Ureter (tissue), 1 donor: ENCODE measurements at regions not wholly inside any gene's neighbourhood (a gene's known extent, or its start where the extent isn't known, plus 50 kb on each side); places are given as distances from the start of the nearest gene placed in this dataset.
"Not testable (repeated sequence)": the region's sequence is repeated elsewhere in the genome, so short reads cannot be mapped to it uniquely, and the experiment has no call there.

ENCODE experiments used
- DNase-seq: peaks from one replicate; pipeline ENCODE4 v3.0.0-alpha.2; 2020; ENCODE audit warnings: low spot score
- donor health status: DM: yes; HTN: yes; CAD: no.

- no peak for DNase-seq
Observed at GRCh38 chr2:208935531-208935930, 488.3 kb upstream of the MAP2 start.

DNA sequence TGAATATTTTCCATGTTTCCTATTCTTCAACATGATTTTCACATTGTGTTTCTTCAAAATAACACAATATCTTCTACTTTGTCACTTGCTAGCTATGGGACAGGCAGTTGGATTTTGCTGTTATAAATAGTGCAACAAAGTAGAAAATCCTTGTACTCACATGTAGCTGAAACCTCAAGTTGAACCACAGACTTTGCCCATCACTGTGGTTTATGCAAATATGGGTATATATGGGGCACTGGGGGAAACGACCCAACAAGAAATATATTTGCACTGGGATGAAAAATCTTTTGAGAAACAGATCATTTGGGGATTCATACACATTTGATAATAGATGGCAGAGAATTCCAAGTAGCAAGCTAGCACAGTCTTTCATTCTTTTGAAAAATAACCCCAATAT lies 486.3 kb upstream of the MAP2 start:
- no peak for DNase-seq

GRCh38 chr2:208939852-208940251 lies 484.0 kb upstream of the MAP2 start:
- DNase-seq = no peak

DNA sequence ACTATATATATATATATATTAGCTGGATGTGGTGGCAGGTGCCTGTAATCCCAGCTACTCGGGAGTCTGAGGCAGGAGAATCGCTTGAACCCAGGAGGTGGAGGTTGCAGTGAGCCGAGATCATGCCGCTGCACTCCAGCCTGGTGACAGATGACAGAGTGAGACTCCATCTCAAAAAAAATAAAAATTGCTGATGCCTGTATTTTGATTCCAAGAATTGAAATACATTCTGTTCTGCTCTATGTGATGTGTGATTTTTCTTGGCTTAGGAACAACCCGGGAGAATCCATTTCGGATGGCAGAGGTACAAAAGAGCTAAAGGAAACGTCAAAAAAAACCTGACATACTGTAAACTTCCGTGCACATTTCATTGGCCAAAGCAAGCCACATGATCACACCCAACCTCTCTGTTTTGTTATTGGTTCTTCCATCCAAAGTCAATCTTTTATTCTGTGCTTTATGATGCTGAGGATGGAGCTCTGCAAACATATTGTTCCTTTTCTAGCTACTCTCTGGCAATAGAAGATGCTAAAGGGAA lies 478.1 kb upstream of the MAP2 start:
- DNase-seq = no peak

DNA sequence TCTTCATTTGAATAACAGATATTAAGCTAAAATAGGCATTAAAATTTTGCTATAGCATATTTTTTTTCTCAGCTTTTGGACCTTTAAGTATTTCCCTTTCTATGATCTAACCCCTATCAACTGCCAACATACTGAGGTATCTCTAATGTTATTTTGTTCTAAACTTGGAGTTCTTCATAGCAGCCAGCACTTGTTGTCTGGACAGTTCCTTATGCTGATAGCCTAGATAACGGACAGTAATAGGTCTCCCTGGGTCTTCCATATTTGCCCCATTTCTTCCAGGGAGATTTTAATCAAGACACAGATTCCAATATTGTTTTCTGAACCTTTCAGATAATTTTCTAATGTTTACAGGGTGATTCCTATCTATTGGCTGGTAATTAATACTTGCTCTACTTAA lies 475.8 kb upstream of the MAP2 start:
- DNase-seq = no peak

DNA sequence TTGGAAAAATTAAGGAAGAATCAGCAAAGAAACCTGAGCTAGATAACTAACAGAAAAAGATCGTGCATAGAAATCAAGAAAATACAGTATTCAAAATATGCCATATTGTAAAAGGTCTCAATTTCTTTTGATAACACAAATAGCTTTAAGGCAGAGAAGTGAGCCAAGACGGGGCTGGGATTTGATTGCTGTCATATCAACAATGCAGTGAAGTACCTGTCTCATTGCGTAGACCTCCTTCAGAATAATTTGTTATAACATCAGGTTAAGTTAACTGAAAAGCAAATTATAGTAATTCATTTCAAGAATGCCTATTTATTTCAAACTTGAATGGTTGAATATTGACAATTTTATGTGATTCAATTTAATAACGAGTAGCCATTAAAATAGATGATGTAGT lies 453.8 kb upstream of the MAP2 start:
- no peak for DNase-seq

DNA sequence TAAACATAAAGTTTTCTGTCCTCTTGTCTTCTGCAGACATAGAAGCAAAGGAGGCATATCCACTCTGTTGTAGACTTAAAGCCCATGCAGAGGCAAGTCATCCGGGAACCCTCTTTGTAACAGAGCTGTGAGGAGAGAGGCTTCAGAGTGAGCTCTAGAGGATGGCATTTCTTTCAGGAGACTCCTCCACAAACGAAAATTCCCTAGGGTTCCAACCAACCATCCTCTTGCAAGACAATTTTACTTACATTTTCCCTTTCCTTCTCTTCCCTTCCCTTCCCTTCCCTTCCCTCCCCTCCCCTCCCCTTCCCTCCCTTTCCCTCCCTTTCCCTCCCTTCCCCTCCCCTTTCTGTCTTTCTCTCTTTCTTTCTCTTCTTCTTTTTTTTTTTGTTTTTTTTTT lies 446.3 kb upstream of the MAP2 start:
- DNase-seq = no peak

DNA sequence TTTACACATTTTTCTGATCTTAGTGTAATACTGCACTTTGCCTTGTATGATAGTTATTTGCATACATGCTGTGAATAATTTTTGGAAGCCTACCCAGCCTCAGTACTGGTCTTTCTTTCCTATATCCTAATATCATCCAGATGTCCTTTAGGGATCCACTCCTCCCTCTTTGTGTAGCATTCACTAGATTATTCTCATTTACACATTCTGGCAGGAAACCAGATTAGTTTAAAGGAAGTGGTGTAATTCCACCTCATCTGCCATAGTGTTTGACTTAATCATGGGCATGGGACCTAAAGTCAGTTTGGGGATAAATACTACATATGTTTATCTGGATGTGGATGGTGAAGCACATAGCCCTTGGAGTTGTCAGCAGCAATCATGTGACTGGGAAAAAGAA lies 444.9 kb upstream of the MAP2 start:
- DNase-seq = no peak

DNA sequence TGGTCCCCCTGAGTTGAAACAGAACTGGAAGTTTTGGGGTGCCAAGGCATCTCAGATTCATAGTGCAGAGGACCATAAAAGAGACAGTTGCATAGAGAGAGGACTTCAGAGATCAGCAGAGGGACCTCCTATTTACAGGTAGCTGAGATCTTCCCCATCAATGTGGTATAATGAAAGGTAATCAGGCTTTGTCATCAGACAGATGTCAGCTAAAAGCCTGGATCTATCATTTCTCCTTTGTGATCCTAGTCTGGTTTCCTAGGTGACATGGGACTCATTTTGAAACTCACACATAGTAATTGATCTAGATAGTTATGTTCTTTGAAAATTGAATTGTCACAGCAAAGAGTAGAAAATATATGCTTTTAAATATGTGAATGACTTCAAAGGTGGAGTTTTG lies 443.5 kb upstream of the MAP2 start:
- no peak for DNase-seq

GRCh38 chr2:208982831-208983230 lies 441.0 kb upstream of the MAP2 start:
- DNase-seq = no peak

GRCh38 chr2:208983486-208983885 lies 440.4 kb upstream of the MAP2 start:
- no peak for DNase-seq

GRCh38 chr2:208984376-208985090 lies 439.3 kb upstream of the MAP2 start:
- DNase-seq = peak; percentile 47

- DNase-seq = no peak
Observed at GRCh38 chr2:208985644-208986043, 438.2 kb upstream of the MAP2 start.

GRCh38 chr2:208990716-208991115 lies 433.1 kb upstream of the MAP2 start:
- DNase-seq = no peak

DNA sequence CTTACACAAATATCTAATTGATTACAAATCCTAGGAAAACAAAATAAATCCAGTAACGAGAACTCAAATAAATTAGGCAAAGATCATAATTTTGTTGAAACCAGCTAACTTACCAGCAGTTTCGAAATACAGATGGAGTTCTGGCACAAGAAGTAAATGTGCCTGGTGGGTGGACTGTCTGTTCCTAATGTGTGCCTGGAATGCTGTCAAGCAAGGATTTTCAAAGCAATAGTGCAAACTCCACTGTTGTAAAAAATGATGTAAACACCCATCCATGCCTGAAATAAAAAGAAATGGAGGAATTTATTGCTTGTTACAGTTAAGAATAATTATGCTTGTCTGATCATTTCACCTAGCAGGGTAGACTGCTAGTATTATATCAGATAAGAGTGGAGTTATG lies 423.9 kb upstream of the MAP2 start:
- no peak for DNase-seq

DNA sequence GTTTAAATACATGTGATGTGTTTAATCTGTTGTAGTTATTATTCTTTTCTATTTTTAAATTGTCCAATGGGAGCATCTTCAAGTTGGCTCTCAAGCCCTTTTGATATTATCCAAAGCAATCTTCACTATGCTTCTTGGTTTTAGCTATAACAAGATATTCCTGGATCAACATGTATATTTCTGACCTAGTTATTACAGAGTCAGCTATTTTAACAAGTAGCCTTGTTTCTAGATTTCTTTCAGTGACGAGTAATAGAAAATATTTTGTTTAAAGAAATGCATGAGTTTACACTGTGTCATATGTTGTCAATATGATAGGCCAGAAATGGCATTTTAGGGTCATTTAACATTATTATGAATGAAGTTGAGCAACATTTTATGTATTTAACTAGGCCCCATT lies 421.8 kb upstream of the MAP2 start:
- DNase-seq = no peak

DNA sequence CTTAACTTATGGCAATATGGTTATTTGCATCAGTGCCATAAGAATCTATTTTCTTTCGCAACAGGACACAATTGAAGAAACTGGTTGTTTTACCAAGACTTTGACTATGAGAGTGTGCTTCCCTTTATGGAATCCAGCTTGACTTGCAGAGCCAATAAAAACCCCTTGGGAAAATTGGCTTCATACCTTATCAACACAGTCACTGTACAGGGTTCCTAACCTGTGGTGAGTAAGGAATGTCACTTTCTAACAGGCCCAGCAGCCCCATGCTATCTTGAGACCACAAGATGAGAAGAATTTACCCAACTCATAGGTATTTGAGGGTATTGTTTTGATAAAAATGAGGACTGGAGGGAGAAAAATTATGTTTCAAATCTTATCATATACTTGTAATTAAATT lies 418.5 kb upstream of the MAP2 start:
- DNase-seq = no peak

- no peak for DNase-seq
Observed at GRCh38 chr2:209008636-209009287, 415.1 kb upstream of the MAP2 start.

- not testable (repeated sequence) for DNase-seq
Observed at GRCh38 chr2:209018633-209019032, 405.2 kb upstream of the MAP2 start.

DNA sequence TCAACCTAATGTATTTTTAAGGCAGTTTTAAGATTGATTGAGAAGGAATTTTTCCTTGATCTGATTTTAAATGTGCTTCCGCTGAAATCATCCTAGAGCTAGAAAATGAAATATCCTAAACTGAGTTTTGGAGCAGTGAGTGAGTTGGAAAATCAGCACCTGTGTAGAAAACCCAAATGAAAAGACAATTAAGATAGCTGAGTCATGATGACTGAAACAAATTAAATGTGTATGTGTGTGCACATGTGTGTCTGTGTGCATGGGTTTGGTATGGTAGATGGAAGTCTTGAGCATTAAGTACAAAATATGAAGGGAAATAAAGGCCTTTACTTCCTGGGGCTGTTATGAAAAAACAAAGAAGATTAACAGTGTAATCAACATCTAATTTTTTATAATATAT lies 394.6 kb upstream of the MAP2 start:
- no peak for DNase-seq

DNA sequence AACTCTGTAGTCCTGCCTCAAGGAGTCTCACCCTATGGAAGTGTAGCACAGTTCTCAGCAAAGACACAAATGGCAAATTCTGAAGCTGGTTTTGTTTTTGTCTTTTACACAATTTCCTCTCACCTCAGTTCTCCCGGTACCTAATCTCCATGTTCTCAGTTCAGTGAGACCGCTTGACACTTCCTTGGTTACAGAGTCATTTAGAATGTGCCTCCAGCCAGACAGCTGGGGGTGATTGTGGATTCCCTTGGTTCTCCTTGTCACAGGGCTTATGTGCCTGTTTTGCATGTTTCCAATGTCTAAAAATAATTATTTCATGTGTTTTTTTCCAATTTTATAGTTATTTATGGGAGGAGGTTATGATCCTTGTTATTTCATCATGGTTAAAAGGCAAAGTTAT lies 379.5 kb upstream of the MAP2 start:
- no peak for DNase-seq

GRCh38 chr2:209046163-209046562 lies 377.7 kb upstream of the MAP2 start:
- no peak for DNase-seq

DNA sequence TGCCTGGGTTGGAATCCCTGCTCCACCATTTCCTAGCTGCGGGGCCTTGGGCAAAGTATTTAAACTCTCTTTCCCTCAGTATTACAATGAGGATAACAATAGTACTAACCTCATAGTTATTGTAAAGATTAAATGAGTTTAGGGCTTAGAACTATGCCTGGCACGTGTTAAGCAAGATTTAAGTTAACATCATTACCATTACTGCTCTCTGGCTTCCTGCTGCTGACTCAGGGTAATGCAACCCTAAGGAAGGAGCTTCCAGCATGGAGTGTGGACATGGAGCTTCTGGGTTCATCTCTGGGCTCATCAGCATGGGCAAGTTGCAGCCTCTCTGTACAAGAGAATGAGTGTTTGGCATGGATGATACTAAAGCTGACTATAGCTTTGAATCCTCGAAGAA lies 374.2 kb upstream of the MAP2 start:
- no peak for DNase-seq

DNA sequence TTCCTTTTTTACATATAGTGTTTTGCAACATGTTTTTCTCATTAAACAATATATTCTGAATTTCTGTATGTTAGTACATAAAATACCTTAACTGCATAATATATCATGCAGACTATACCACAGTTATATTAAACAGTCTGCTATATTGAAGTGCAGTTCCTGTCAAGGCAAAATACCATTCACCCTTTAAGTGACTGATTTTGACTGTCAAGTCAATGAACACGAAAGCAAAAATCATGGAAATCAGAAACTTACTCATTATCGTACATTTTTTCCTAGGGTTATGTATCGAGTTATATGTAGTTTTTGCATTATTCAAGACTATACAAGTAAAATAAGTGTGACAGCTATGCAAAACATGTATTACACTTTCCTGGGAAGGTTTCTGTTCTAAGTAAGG lies 361.6 kb upstream of the MAP2 start:
- no peak for DNase-seq
